Esophagus squamous epithelium (tissue), 4 donors: ENCODE measurements at regions not wholly inside any gene's neighbourhood (a gene's known extent, or its start where the extent isn't known, plus 50 kb on each side); places are given as distances from the start of the nearest gene placed in this dataset.

ENCODE experiments used
- CTCF ChIP-seq, 6 experiments: fragments of 450-650 bp in 4 of 6; fragments of 200-600 bp in 2 of 6; sonication (generic) in 2 of 6; IDR thresholded peaks; one replicate each; pipeline ENCODE4 v1.5.1; 2016 to 2019; ENCODE audit warnings: antibody characterized with exemption in 6 of 6, mild to moderate bottlenecking in 4 of 6, moderate library complexity in 4 of 6
- POLR2A ChIP-seq, 4 donors: fragments of 450-650 bp; IDR thresholded peaks; one replicate each; pipeline ENCODE4 v1.6.1; 2017; ENCODE audit warnings: antibody characterized with exemption in 4 of 4, mild to moderate bottlenecking in 4 of 4, moderate library complexity in 3 of 4

DNA sequence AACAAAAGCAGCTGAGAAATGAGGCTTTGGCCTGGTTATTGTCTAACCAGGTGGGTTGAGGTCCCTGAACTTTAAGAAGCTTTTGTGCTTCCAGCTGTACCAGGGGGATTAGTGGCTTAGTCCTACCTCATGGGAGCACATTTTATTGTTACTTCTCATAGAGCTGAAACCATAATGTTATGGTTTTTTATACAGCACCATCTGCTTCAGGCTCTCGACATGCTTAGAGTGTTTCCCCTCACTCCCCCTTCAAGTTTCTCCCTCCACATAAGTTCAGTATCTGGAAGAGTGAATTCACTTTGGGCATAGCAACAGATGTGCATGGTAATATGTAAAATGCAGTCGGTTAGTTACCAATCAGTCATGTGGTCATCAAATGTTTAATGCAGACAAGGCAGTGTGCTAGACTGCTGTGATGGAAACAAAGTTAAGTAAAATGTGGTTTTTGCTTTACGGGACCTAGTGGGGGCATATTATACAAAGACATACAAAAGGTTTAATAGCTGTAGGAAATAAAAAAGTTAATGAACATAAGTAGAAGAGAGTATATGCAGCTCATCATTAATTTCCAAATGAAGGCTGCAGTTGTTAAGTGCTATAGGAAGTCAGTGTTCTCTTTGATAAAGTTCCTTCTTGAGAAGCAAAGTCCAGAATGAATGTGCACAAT is 95.9 kb upstream of the SPRY4 start:
- no peak for TF ChIP-seq POLR2A (IDR thresholded peaks at IDR 0.05)
- TF ChIP-seq CTCF (IDR thresholded peaks at IDR 0.05): no peak
